ENCODE measurements at regions not wholly inside any gene's neighbourhood (a gene's known extent, or its start where the extent isn't known, plus 50 kb on each side); places are given as distances from the start of the nearest gene placed in this dataset.

GRCh38 chr9:11646831-11647230 lies 1034.0 kb upstream of the PTPRD start:
- intact Hi-C loops (cut with DNase I): no loop called here
- TF ChIP-seq CTCF (IDR thresholded peaks at IDR 0.05): no peak
- TF ChIP-seq POLR2A (IDR thresholded peaks at IDR 0.05): no peak
- no peak for DNase-seq
- H3K9me3 ChIP-seq (replicated peaks in 1 of 3): no peaks in the 10 kb centered on the region
- 88 to 97% (median 92%) methylated on average over 1 of the region's 1 CpG for WGBS, 4 donors
- H3K4me1 ChIP-seq (replicated peaks in 1 of 2): no peaks in the 10 kb centered on the region
- no peak overlapping the region for H3K4me3 ChIP-seq
- H3K27me3 ChIP-seq: no peaks in the 10 kb centered on the region
- H3K27ac ChIP-seq: no peak overlapping the region
- no peaks in the 10 kb centered on the region for H3K36me3 ChIP-seq (replicated peaks in 1 of 2)

GRCh38 chr9:11653867-11654266 lies 1039.3 kb upstream of the TYRP1 start:
- DNase-seq: no peak
- no peak overlapping the region for H3K4me3 ChIP-seq
- H3K27me3 ChIP-seq: no peaks in the 10 kb centered on the region
- TF ChIP-seq POLR2A (IDR thresholded peaks at IDR 0.05) (no peak), CTCF (IDR thresholded peaks at IDR 0.05) (no peak)
- no peaks in the 10 kb centered on the region for H3K9me3 ChIP-seq (replicated peaks in 1 of 3)
- no peaks in the 10 kb centered on the region for H3K4me1 ChIP-seq (replicated peaks in 1 of 2)
- intact Hi-C loops (cut with DNase I): no loop called here
- H3K27ac ChIP-seq: no peak overlapping the region
- H3K36me3 ChIP-seq (replicated peaks in 1 of 2): no peaks in the 10 kb centered on the region
- WGBS, 4 donors: 32 to 37% (median 33%) methylated on average over 3 of the region's 3 CpGs

GRCh38 chr9:11663913-11664312 lies 1029.3 kb upstream of the TYRP1 start:
- DNase-seq: no peak
- Histone ChIP-seq H3K27ac (no peak overlapping the region), H3K27me3 (no peaks in the 10 kb centered on the region), H3K4me3 (no peak overlapping the region), H3K9me3 (replicated peaks in 1 of 3) (no peaks in the 10 kb centered on the region), H3K4me1 (replicated peaks in 1 of 2) (no peaks in the 10 kb centered on the region), H3K36me3 (replicated peaks in 1 of 2) (no peaks in the 10 kb centered on the region)
- 85 to 100% (median 94%) methylated on average over 1 of the region's 1 CpG for WGBS, 4 donors
- intact Hi-C loops (cut with DNase I): no loop called here
- no peak for TF ChIP-seq POLR2A (IDR thresholded peaks at IDR 0.05)
- no peak for TF ChIP-seq CTCF (IDR thresholded peaks at IDR 0.05)

- TF ChIP-seq CTCF (IDR thresholded peaks at IDR 0.05) (no peak), POLR2A (IDR thresholded peaks at IDR 0.05) (no peak)
- WGBS, 4 donors: 62 to 84% (median 74%) methylated on average over 2 of the region's 2 CpGs
- H3K9me3 ChIP-seq (replicated peaks in 1 of 3): no peaks in the 10 kb centered on the region
- intact Hi-C loops (cut with DNase I): no loop called here
- H3K4me3 ChIP-seq: no peak overlapping the region
- no peaks in the 10 kb centered on the region for H3K27me3 ChIP-seq
- no peak overlapping the region for H3K27ac ChIP-seq
- H3K4me1 ChIP-seq (replicated peaks in 1 of 2): no peaks in the 10 kb centered on the region
- no peaks in the 10 kb centered on the region for H3K36me3 ChIP-seq (replicated peaks in 1 of 2)
- no peak for DNase-seq
Observed at GRCh38 chr9:11676821-11677220, 1016.4 kb upstream of the TYRP1 start.
